NCI-H345 treated with DMSO at 0.1 percent for 48 hours (cell line): ENCODE measurements at regions not wholly inside any gene's neighbourhood (a gene's known extent, or its start where the extent isn't known, plus 50 kb on each side); places are given as distances from the start of the nearest gene placed in this dataset.

Experiments used
- DNase-seq: peaks from one replicate; lab custom pipeline; 2025; ENCODE audit not compliant: unreplicated experiment; lab: John Stamatoyannopoulos, UW

GRCh38 chr2:104746858-104747257 is 107.1 kb upstream of the POU3F3 start:
- DNase-seq, result no peak

GRCh38 chr2:104749856-104750460 is 104.0 kb upstream of the POU3F3 start:
- no peak for DNase-seq

DNA sequence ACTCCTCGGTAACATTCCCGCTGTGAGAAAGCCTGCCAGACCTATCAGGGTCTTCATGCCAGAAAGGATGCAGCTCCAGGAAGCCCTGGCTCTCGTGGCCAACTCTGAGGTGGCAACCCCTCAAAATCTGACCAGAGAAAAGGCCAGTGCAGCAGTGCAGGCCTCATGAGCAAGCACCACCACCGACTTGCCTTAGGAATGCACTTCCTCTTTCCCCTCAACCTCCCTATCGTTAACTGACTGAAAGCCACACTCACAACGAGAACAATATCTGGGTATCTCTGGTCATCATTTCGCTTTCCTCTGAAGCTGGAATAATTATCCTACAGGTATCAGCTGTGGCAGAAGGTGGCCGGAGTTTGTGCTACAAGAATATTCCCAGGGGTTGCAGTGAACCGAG is 101.4 kb upstream of the POU3F3 start:
- no peak for DNase-seq

- DNase-seq, result no peak
Measured at GRCh38 chr2:104755026-104755878, 98.7 kb upstream of the POU3F3 start.

GRCh38 chr2:104756118-104756517 is 97.8 kb upstream of the POU3F3 start:
- no peak for DNase-seq

GRCh38 chr2:104757056-104757455 is 96.9 kb upstream of the POU3F3 start:
- no peak for DNase-seq

- DNase-seq, result peak; percentile 70
Measured at GRCh38 chr2:104758199-104758620, 95.7 kb upstream of the POU3F3 start.

GRCh38 chr2:104762031-104762430 is 91.9 kb upstream of the POU3F3 start:
- DNase-seq, result no peak

DNA sequence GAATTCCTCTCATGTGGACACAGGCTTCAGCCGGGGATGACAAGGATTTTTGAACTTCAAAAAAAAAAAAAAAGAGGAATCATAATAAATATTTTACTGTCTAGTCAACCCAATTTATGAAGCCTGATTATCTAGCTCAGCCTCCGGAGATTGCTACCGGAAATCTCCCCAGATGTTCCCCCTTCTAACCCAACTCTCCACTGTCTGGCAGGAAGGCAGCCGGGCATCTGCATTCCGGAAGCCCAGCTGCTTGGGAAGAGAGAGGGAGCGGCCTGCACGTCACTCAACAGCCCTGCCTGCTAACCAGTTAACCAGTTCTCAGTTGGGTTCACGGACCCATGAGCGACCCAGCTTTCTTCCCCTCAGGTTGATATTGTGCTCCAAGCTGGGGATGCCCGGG is 87.2 kb upstream of the POU3F3 start:
- DNase-seq, result no peak

DNA sequence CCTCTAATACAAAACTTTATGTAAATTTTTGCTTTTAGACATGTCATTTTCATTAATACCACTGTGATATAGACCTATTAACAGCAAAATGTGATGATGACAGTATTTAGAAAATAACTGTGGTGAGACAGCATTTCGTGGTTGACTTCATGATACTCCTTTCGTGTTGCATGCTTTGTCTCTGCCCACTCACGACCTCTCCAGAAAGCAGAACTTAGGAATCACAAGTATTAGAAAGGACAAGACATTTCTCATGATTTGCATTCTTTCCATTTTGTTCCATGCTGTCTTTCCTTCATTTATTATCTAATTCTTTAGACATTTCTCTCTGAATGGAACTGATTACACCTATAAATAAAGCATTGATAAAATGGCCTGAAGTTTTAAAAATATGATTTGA is 85.2 kb upstream of the POU3F3 start:
- DNase-seq, result no peak

DNA sequence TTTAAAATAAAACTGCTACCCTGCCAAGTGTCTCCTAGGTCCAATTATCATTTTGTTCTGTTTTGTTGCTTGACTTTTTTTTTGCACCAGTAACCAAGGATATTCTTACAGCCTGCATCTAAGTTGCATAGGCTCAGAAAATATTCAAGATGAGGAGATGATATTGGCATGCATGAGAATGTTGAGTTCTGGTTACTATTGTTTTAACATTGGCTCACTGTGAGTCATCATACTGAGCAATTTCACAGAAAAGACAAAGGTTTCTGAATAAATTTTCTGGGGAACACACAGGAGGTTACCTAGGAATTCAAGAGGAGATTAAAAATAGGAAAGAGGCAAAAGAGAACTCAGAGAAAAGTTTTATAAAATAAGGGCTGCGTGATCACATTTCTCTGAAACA is 84.8 kb upstream of the POU3F3 start:
- DNase-seq, result no peak

GRCh38 chr2:104772996-104773395 is 80.9 kb upstream of the POU3F3 start:
- no peak for DNase-seq

- no peak for DNase-seq
Measured at GRCh38 chr2:104774631-104775030, 79.3 kb upstream of the POU3F3 start.

DNA sequence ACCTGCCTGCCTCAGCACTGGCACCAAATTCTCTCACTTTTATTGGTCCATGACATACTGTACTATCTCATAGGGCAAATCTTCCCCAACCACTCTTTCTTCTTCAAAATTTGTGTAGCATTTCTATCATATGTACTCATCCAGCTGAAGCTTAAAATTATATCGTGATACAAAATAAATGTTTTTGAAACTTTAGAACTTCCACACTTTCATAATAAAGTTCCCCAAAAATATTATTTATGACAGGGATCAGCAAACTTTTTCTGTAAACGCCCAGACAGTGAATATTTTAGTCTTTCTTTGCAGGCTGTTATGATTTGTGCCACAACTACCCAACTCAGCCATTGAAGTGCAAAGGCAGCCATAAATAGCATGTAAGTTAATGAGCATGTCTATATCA is 76.2 kb upstream of the POU3F3 start:
- no peak for DNase-seq

DNA sequence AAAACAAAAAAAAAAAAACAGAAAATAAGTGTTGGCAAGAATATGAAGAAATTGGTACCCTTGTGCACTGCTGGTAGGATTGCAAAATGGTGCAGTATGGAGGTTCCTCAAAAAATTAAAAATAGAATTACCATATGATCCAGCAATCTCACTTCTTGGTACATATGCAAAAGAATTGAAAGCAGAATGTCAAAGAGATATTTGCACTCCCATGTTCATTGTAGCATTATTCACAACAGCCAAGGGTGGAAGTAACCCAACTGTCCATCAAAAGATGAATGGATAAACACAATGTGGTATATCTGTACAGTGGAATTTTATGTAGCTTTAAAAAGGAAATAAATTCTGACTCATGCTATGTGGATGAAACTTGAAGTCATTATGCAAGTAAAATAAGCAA is 72.8 kb upstream of the POU3F3 start:
- no peak for DNase-seq

- DNase-seq, result no peak
Measured at GRCh38 chr2:104784264-104784663, 69.7 kb upstream of the POU3F3 start.

- no peak for DNase-seq
Measured at GRCh38 chr2:104786204-104786603, 67.7 kb upstream of the POU3F3 start.

DNA sequence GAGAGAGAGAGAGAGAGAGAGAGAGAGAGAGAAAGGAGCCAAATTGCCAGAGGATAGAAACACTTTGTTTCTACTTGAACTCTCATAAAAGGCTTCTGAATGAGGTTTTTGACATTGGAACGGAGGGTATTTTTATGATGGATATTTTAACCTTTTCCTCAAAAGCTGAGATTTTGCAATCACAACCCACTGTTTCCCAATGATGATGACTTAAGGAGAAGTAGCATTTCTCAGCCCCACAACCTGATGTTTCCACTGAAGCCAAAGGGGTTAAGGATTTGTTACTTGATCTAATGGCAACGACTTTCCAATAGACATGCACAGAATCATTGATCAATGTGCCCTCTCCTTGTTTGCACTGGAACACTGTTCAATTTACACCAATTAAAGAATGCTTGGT is 67.1 kb upstream of the POU3F3 start:
- DNase-seq, result no peak

DNA sequence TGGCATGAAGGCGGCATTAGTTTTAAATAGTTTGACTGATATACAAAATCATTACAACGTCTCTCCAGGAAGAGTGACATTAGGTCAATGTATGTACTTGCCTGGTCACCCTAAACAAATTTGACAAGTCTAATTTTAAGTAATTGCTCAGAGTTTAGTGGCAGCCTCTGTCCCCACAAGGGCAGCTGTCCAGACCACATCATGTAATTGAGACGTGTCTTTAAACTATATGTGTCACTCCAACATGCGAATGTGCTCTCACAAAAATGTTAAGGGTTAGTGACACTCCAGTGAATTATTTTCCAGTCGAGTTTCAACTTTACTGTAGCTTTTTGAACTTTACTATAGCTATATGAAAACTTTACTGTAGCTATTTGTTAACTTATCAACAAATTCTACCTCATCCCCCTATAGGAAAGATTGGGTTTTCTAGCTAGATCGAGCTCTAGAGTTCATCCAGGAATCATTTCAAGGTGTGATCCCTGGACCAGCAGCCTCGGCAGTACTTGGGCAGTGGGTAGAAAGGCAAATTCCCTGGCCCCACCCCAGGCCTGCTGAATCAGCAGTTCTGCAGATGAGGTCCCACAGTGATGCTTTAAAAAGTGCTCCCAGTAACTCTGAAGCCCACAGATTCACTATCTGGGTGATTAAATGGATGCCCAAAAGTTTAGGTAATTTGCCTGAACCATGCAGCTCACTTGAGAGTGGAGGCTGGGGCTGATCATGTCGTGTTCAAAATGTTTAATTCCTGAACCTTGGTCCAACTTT is 66.4 kb upstream of the POU3F3 start:
- no peak for DNase-seq

DNA sequence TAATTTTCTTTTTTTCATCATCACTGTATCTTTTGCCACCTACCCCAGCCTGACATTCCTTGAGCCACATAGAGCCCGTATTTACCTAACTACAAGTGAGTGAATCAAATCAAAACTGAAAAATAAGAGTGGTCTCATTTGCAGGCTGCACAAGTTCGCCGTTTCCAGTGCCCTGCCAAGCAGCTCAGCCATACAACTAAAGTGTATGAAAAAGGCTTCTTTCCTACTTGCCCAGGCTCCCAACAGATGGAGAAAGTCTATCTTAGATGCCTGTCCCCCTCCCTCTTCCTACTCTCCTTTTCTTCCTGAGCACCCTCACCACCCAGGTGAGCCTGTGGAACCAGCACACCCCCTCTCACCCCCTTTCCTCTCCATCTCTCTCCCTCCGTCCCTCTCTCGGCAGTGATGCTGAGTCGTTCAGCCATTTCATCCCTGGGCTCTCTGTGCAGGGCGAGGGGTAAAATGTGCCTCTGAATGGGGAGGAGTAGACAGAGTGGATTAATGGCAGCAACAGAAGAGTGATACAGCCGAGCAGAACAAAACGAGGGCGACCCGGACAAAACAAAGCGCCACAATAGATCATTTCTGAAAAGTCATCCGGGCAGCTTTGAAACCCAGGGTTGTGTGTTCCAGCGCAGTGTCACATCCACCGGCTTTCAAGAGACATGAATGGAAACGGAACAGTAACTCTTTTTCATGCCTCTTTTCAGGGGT is 65.0 kb upstream of the POU3F3 start:
- no peak for DNase-seq

DNA sequence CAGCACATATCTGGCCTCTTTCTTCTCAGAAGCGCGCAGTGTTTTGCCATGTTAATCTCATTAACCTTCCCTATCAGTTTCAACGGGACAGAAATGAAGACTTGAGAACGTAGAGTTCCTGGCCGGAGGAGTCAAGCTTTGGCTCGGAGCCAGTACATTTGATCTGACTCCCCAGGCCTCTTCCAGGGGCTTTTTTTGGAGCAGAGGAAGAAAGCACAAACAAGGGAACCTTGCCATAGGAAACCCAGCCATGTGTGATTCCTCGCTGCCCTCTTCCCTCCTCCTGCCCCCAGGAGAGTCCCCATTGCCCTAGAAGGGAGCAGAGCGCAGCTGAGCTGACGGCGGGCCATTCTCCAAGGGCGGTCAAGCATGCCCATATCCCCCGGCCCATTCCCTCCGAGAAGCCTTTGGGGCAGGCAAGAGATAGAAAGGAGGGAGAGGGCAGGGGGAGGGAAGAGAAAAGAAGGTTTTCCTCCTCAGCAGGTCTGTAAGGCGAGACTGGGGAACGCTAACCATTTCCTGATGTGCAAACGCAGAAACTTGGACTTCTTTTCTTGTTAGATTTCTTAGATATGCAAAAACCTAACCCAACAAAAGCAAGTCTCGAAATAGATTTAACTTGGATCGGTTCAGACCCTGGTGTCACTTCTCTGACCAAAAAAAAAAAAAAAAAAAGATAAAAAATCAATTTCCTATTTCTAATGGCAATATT is 63.7 kb upstream of the POU3F3 start:
- no peak for DNase-seq
